ENCODE measurements at regions not wholly inside any gene's neighbourhood (a gene's known extent, or its start where the extent isn't known, plus 50 kb on each side); places are given as distances from the start of the nearest gene placed in this dataset.

DNA sequence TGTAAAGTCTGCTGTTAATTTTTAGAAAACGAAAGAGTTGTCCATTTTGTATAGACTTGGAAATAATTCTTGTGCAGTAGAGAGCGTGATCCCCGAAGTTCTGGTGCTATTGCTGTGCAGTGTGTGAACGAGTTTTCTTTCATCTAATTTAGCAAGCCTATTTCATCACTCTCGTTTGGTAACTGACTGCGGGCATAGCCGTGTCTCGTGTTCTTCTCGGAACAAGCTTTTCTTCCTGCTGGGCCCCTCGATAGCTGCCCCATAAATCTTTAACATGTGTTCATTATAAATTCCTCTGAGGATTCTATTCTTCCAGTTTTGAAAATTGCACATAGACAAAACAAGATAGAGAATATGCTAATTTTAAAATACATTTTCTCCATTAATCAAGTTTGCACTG lies 622.0 kb upstream of the PFKP start:
- TF ChIP-seq, protein P1, sequence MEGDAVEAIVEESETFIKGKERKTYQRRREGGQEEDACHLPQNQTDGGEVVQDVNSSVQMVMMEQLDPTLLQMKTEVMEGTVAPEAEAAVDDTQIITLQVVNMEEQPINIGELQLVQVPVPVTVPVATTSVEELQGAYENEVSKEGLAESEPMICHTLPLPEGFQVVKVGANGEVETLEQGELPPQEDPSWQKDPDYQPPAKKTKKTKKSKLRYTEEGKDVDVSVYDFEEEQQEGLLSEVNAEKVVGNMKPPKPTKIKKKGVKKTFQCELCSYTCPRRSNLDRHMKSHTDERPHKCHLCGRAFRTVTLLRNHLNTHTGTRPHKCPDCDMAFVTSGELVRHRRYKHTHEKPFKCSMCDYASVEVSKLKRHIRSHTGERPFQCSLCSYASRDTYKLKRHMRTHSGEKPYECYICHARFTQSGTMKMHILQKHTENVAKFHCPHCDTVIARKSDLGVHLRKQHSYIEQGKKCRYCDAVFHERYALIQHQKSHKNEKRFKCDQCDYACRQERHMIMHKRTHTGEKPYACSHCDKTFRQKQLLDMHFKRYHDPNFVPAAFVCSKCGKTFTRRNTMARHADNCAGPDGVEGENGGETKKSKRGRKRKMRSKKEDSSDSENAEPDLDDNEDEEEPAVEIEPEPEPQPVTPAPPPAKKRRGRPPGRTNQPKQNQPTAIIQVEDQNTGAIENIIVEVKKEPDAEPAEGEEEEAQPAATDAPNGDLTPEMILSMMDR (conservative IDR thresholded peaks at IDR 0.05) = no peak
- no peak for TF ChIP-seq ZFX (IDR thresholded peaks at IDR 0.05)

Data from C4-2B (cell line).